GM06990 (cell line): ENCODE measurements at regions not wholly inside any gene's neighbourhood (a gene's known extent, or its start where the extent isn't known, plus 50 kb on each side); places are given as distances from the start of the nearest gene placed in this dataset.
"Not testable (repeated sequence)": the region's sequence is repeated elsewhere in the genome, so short reads cannot be mapped to it uniquely, and the experiment has no call there.

Experiments
- DNase-seq: peaks from one replicate; pipeline ENCODE4 v3.0.0-alpha.2; 2011; ENCODE audit not compliant: insufficient read length; ENCODE audit errors: extremely low read depth
- H3K27me3 ChIP-seq: replicated peaks from 2 replicates; pipeline ENCODE4 v1.6.0; 2011; ENCODE audit warnings: low read length; ENCODE audit not compliant: control insufficient read depth, insufficient read depth
- H3K36me3 ChIP-seq: 2 replicates; pipeline ENCODE4 v1.5.1; 2011; ENCODE audit warnings: low read length; ENCODE audit not compliant: control insufficient read depth, insufficient read depth
- H3K4me3 ChIP-seq: replicated peaks from 2 replicates; pipeline ENCODE4 v1.5.1; 2011; ENCODE audit warnings: low read depth, mild to moderate bottlenecking, control low read depth, low read length
- TF ChIP-seq, protein P1 (sequence below): IDR thresholded peaks from 2 replicates; pipeline ENCODE4 v1.5.1; 2011; ENCODE audit warnings: low read length, control low read depth, mild to moderate bottlenecking, inconsistent platforms; ENCODE audit not compliant: insufficient read depth, poor library complexity, severe bottlenecking

DNA sequence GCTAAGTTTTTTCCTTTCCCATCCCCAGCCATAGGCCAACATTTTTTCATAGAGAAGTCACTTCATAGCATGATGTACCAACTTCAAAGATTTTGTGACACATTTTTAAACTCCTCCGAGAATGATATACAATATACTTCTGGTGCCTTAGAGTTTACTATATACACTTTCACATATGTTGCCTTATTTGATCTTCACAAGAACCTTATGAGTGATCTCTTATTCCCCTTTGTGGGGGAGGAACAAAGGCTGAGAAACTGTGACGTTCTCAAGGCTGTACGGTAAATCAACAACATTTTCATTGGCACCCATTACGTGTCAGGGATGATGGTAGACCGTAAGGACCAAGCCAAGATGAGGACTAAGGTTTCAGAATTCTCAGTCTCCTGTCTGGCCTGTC is 130.0 kb downstream of the RFPL4B start:
- H3K36me3 ChIP-seq, result no peaks in the 10 kb centered on the region
- no peak for DNase-seq
- TF ChIP-seq, protein P1, sequence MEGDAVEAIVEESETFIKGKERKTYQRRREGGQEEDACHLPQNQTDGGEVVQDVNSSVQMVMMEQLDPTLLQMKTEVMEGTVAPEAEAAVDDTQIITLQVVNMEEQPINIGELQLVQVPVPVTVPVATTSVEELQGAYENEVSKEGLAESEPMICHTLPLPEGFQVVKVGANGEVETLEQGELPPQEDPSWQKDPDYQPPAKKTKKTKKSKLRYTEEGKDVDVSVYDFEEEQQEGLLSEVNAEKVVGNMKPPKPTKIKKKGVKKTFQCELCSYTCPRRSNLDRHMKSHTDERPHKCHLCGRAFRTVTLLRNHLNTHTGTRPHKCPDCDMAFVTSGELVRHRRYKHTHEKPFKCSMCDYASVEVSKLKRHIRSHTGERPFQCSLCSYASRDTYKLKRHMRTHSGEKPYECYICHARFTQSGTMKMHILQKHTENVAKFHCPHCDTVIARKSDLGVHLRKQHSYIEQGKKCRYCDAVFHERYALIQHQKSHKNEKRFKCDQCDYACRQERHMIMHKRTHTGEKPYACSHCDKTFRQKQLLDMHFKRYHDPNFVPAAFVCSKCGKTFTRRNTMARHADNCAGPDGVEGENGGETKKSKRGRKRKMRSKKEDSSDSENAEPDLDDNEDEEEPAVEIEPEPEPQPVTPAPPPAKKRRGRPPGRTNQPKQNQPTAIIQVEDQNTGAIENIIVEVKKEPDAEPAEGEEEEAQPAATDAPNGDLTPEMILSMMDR, result no peak

DNA sequence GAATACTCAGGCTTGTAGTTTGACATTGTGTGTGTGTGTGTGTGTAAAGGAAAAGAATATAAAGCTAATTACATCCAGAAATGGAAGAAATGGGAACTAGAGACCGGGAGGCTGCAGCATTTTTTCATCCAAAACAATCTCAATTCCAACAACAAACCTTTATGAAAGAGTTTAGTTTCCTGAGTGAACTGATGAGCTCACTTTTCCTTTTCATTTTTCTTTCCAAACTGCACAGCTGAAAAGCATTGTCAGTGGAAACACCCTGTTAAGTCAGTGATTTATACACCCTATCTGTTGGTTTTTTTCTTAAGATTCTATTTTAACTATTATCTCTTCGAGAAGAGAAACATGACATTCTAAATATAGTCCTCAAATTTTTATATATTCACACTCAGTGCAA is 130.9 kb downstream of the RFPL4B start:
- TF ChIP-seq, protein P1, result no peak
- H3K27me3 ChIP-seq, result no peaks in the 10 kb centered on the region
- no peak overlapping the region for H3K4me3 ChIP-seq
- no peaks in the 10 kb centered on the region for H3K36me3 ChIP-seq
- DNase-seq, result no peak

More for the DNA sequence above, 130.0 kb downstream of the RFPL4B start:
- Histone ChIP-seq H3K4me3 (no peak overlapping the region), H3K27me3 (no peaks in the 10 kb centered on the region)

DNA sequence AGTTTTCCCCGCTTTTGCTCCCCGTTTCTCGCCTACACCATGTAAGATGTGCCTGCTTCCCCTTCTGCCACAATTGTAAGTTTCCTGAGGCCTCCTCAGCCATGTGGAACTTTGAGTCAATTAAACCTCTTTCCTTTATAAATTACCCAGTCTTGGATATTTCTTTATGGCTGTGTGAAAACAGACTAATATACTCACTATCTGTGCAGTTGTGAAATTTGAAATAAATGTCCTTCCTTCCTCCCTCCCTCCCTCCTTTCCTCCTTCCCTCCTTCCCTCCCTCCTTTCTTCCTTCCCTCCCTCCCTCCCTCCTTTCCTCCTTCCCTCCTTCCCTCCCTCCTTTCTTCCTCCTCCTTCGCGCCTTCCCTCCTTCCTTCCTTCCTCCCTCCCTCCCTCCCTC is 132.8 kb downstream of the RFPL4B start:
- not testable (repeated sequence) for DNase-seq, H3K4me3 ChIP-seq, H3K36me3 ChIP-seq, H3K27me3 ChIP-seq

DNA sequence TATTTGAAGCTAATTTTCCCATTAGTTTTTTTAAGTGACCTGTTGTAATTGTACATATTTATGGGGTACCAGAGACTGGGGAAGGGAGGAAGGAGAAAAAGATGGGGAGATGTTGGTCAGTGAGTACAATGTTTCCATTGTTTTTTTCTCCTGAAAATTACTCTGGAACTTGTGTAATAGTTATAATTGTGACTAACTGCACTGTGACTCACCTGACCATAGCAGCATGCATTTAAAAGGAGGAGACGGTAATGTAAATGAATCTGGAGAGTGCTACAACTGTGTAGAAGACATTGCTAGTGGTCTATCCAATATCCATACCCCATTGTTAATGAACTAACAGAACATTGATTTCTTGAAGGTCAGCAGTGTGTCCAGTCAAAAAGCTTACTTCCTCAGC is 133.4 kb downstream of the RFPL4B start:
- Histone ChIP-seq H3K27me3 (no peaks in the 10 kb centered on the region), H3K4me3 (no peak overlapping the region), H3K36me3 (no peaks in the 10 kb centered on the region)
- DNase-seq, result no peak
- TF ChIP-seq, protein P1, result no peak

DNA sequence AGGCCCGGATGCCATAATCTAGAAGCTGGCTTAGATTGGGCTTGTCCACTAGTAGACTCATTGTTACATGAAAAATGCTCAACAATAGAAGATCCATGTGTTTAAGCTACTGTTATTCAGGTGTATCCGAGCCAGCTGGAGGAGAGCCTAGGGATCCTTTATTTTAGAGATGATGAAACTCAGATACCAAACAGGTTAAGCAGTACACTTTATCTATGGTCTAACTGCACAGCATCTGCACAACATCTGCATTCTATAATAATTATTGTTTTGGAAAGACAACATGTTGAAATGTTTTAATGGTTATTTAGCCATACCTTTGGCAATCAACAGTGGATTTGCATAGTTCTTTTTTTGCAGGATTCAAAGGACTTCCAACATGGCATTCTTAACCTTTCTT is 134.1 kb downstream of the RFPL4B start:
- no peak for DNase-seq
- no peak overlapping the region for H3K4me3 ChIP-seq
- TF ChIP-seq, protein P1, result no peak

DNA sequence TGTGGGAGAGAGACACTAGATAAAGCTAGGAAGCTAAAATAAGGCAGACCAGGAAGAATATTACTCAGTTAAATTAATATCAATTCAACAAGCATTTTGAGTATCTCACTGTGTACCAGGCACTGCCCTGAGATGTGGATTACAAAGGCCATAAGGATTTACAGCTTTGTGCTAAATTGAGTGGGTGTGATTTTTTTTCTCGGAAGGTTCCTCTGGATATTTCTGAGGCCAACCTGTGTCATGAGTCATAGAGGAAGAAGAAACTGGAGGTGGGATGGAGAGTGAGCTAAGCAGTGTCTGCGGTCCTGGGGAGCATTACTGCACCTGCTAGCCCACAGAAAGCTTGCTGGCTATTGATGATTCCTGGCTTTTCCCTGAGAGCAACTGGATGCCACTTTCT is 135.2 kb downstream of the RFPL4B start:
- DNase-seq, result no peak
- Histone ChIP-seq H3K27me3 (no peaks in the 10 kb centered on the region), H3K4me3 (no peak overlapping the region), H3K36me3 (no peaks in the 10 kb centered on the region)
- TF ChIP-seq, protein P1, result no peak

More for the DNA sequence above, 134.1 kb downstream of the RFPL4B start:
- Histone ChIP-seq H3K27me3 (no peaks in the 10 kb centered on the region), H3K36me3 (no peaks in the 10 kb centered on the region)
